GM12891 (cell line): ENCODE measurements at regions not wholly inside any gene's neighbourhood (a gene's known extent, or its start where the extent isn't known, plus 50 kb on each side); places are given as distances from the start of the nearest gene placed in this dataset.

Source experiments
- DNase-seq: peaks from one replicate; pipeline ENCODE4 v3.0.0; 2011; ENCODE audit warnings: low spot score; ENCODE audit not compliant: insufficient read length
- FAIRE-seq: peaks from 2 replicates; lab custom pipeline; 2011; peaks lifted over from hg19 to GRCh38; lab: Jason Lieb, UNC
- PAX5 ChIP-seq: IDR thresholded peaks from 2 replicates; pipeline ENCODE4 v1.6.1; 2011; ENCODE audit warnings: low read length, moderate library complexity, mild to moderate bottlenecking; ENCODE audit not compliant: insufficient read depth, severe bottlenecking
- POLR2A ChIP-seq: IDR thresholded peaks from 2 replicates; pipeline ENCODE4 v1.6.1; 2011; ENCODE audit warnings: low read depth, low read length, control low read depth
- POLR2AphosphoS5 ChIP-seq: IDR thresholded peaks from 2 replicates; pipeline ENCODE4 v1.6.1; 2011; ENCODE audit warnings: low read depth, low read length, control low read depth
- POU2F2 ChIP-seq: IDR thresholded peaks from 2 replicates; pipeline ENCODE4 v1.6.1; 2011; ENCODE audit warnings: low read depth, mild to moderate bottlenecking, control low read depth, low read length, moderate library complexity
- SPI1 ChIP-seq: IDR thresholded peaks from 2 replicates; pipeline ENCODE4 v1.6.1; 2011; ENCODE audit warnings: low read depth, low read length, control low read depth
- TAF1 ChIP-seq: IDR thresholded peaks from 2 replicates; pipeline ENCODE4 v1.6.1; 2011; ENCODE audit warnings: low read depth, low read length, control low read depth

DNA sequence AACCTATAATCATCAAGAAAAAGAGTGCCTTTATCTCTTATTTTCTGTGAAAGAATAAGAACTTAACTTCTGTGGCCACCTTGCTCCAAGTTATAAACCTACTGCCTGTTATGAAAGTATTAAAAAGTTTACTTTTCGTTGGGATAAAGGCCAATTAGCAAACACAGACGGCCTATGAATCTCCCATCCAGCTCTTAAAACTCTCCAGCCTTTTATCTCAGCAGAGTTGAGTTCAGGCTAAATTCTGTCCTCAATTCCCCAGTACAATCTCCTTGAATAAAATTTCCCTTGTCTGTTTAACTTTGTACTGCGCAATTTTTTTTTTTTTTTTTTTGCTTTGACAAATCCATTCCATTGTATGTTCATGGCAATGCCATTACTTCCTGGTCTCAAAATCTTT is 1058.4 kb downstream of the SLITRK5 start:
- DNase-seq (no peak), FAIRE-seq (no peak)
- TF ChIP-seq SPI1 (no peak), PAX5 (no peak), TAF1 (no peak), POLR2AphosphoS5 (no peak)

- TF ChIP-seq POLR2AphosphoS5 (no peak), PAX5 (no peak), TAF1 (no peak), POLR2A (no peak), SPI1 (no peak), POU2F2 (no peak)
- no peak for FAIRE-seq
- no peak for DNase-seq
Observed at GRCh38 chr13:88736026-88736425, 1064.9 kb downstream of the SLITRK5 start.

GRCh38 chr13:88739195-88739594 is 1068.0 kb downstream of the SLITRK5 start:
- no peak for FAIRE-seq
- TF ChIP-seq SPI1 = no peak
- TF ChIP-seq POLR2A = no peak
- no peak for TF ChIP-seq TAF1
- TF ChIP-seq POU2F2 = no peak
- no peak for TF ChIP-seq PAX5
- TF ChIP-seq POLR2AphosphoS5 = no peak
- no peak for DNase-seq

DNA sequence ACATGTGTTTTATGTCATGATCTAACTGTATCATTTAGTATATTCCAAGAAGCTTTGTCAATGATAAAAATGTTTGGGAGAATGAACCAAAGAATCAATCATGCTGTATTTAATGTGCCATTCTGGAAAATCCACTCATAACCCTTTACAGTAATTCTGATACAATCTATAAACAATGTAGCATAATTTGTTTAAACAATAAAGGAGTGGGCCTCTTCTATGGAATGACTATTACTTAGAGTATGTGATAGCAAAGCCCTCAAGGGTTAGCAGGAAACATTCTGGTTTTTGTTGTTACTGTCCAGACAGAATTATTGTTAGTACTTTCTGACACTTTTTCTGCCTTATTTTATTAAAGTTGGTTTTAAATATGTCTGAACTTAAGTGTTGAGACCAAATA is 1073.1 kb downstream of the SLITRK5 start:
- DNase-seq = no peak
- FAIRE-seq = no peak
- TF ChIP-seq POU2F2 = no peak
- TF ChIP-seq POLR2A = no peak
- TF ChIP-seq PAX5 = no peak
- TF ChIP-seq SPI1 = no peak
- TF ChIP-seq TAF1 = no peak
- no peak for TF ChIP-seq POLR2AphosphoS5

DNA sequence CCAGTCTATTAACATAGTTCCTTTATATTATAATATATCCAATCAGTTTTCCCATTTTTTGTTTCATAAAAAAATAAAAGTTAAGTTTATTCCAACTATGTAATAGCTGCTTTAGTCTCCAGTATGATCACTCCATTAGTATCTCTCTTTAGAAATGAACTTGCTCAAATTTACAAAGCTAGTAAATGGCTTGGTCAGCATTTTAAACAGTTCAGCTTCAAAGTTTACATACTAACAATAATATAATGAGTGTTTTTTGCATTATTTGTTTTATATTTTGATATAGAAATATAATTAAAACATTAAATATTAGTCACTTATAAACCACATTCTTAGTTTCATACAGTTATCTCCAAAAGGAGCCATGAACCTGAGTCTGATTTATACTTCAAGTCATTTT is 1073.8 kb downstream of the SLITRK5 start:
- DNase-seq = no peak
- TF ChIP-seq POLR2A = no peak
- TF ChIP-seq POU2F2 = no peak
- TF ChIP-seq TAF1 = no peak
- TF ChIP-seq PAX5 = no peak
- no peak for TF ChIP-seq SPI1
- TF ChIP-seq POLR2AphosphoS5 = no peak
- FAIRE-seq = no peak

DNA sequence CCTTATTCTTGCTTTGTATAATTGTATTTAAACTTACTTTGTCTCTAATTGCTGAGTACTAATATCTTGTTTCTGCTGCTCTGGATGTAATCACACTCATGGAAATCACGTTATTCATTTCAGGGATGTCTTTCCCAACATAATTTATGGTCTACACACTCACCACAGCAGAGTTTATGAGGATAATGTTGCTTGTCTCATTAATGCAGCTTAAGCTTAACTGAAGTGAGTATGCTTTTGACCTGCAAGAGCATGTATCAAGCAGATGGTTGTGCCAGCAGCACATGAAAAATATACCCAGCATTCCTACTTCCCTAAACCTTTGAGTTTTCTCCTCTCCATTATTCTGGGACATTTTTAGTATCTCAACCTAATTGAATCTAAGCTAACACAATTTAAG is 1080.9 kb downstream of the SLITRK5 start:
- no peak for DNase-seq
- no peak for TF ChIP-seq TAF1

GRCh38 chr13:88754141-88754540 is 1083.0 kb downstream of the SLITRK5 start:
- no peak for FAIRE-seq
- no peak for DNase-seq
- TF ChIP-seq TAF1 (no peak), SPI1 (no peak), PAX5 (no peak), POU2F2 (no peak)

More for the DNA sequence above, 1080.9 kb downstream of the SLITRK5 start:
- FAIRE-seq = no peak

DNA sequence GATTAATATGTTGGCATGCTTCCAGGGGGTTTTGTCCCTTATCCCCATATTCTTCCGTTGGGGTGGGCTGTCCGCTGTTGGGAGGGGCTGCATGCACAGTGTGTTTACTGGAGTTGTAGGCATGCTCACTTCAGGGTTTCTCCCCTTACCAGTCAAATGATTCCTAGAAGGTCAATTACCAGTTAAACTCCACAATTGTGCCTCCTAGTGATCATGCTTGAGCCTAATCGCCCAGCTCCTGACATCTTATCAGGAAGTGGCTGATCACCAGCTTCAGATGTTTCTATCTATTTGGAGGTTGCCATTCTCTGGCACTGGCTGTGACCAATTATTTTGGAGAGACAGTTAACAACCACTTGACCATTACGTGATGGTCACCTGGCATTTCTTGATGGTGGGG is 1090.0 kb downstream of the SLITRK5 start:
- no peak for FAIRE-seq
- DNase-seq = no peak
- TF ChIP-seq POLR2AphosphoS5 = no peak
- no peak for TF ChIP-seq SPI1
- no peak for TF ChIP-seq POU2F2
- TF ChIP-seq POLR2A = no peak
- no peak for TF ChIP-seq TAF1
- no peak for TF ChIP-seq PAX5

GRCh38 chr13:88764103-88764502 is 1092.9 kb downstream of the SLITRK5 start:
- TF ChIP-seq POLR2A = no peak
- no peak for TF ChIP-seq SPI1
- TF ChIP-seq TAF1 = no peak
- TF ChIP-seq PAX5 = no peak
- TF ChIP-seq POU2F2 = no peak
- no peak for TF ChIP-seq POLR2AphosphoS5
- FAIRE-seq = no peak
- no peak for DNase-seq

DNA sequence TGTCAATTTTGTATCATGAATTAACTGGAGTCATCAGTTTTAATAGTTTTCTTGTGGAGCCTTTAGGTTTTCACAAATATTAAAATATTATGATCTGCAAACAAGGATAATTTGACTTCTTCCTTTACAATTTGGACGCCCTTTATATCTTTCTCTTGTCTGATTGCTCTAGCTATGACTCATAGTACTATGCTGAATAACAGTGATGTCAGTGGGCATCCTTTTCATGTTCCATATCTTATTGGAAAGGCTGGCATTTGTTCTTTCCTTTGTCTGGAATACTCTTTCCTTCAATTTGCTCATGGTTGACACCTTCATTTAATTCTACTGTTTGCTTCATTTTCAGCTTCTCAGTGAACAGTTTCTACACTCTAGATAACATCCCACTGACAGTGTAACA is 1129.3 kb downstream of the SLITRK5 start:
- FAIRE-seq = no peak
- TF ChIP-seq POU2F2 = no peak
- DNase-seq = no peak

DNA sequence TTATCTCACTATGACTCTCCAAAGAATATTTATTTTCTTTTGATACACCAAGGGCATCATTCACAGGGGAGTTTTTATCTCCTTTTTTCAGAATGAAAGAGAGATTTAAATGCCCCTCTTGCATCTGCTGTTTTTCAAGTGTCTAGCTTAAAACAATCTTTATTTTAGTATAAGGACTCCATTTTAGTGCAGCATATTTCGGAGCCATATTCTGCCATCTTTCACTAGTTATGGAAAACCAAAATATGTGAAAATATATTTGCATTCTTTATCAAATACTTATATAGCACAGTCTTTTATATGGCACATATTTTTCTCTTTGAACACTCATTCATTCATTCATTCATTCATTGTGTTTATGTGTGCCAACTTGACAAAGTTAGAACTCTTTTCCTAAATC is 1130.2 kb downstream of the SLITRK5 start:
- TF ChIP-seq PAX5 (no peak), POU2F2 (no peak), POLR2AphosphoS5 (no peak)
- DNase-seq (no peak), FAIRE-seq (no peak)
